HG03025 (cell line): ENCODE measurements at regions not wholly inside any gene's neighbourhood (a gene's known extent, or its start where the extent isn't known, plus 50 kb on each side); places are given as distances from the start of the nearest gene placed in this dataset.
"Not testable (repeated sequence)": the region's sequence is repeated elsewhere in the genome, so short reads cannot be mapped to it uniquely, and the experiment has no call there.

Experiments
- ATAC-seq: cut with Tn5 transposase; IDR thresholded peaks from one replicate; pipeline ENCODE4 v1.9.1; 2021; ENCODE audit warnings: mild to moderate bottlenecking, moderate library complexity; ENCODE audit not compliant: unreplicated experiment, low FRiP score

DNA sequence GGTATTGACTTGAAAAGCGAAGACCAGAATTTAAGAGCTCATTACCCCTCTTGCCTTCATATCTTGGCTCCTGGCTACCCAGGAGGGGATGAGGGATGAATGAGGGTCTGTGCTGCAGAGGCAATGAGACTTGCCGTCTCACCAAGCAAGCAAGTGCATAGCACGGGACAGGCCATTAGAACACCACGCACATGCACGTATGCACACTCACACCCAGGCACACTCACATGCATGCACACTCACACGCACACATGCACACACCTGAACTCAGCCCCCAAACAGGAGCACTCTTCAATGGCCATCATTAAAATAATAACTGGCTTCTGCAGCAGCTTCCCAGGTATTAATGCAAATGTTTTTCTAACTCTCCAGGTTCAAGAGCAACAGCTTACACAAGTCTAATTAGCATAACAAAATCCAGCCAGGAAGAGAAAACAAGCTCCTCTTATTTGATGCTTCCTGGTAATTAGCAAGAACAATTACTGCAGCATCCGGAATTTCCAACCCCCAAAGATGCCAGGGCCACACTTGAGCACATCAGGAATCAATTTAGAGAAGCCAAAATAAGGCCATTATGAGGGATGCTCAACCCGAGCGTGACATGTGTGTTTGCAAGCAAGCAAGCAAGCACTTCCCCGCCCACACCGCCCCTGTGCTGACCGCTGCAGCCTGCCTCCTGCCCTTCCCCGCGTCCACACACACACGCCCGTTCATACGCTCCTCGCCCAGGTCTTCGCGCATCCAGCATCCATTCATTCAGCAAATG is 171.6 kb upstream of the TNRC6C start:
- no peak for ATAC-seq

DNA sequence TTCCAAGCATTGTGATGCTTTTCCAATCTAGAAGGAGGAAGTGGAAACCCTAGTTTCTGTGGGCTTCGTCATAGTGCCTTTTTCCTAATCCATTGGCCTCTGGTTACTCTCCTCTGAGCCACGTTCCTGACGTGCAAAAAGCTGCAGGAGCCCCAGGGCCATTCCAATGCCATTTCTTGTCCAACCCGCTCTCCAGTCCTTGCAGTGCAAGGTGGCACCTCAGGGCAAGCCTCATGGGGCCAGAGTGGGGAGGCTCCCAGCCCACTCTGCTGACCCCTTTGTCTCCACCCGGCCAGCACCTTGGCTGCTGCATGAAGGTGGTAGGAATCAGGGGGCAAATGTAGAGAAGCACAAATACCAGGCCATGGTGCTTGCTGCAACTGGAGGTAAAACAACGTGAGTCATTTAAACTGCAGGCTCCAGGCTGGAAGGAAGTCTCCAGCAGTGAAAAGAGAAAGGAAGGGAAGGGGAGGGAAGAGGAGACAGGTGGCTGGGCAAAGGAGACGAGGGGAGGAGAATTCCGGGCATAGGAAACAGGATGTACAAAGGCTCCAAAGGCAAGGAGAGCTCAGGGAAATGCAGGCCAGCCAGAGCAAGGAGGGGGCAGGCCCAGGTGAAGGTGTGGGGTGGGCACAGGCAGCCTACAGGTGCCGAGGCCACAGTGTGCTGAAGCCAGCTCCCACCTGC is 168.2 kb upstream of the TNRC6C start:
- no peak for ATAC-seq

DNA sequence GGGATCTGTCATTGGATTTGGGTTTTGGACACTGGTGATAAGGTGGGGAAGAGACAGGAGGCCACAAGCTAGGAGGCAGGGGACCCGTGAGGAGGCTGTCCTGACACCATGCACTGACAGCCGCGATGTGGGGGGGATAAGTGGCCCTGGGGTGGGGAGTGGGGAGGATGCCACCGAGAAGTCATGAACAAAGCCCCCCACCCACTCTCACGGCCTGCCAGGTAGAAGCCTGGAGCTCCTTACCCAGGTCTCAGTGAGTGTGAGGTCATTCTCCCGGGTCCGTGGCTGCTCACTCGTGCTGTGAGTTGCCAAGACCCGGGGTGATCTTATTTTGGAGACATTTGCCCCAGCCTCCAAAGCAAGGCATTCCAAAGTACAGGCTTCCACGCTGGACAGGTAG is 165.9 kb upstream of the TNRC6C start:
- ATAC-seq: no peak

- ATAC-seq: no peak
Measured at GRCh38 chr17:77793146-77793970, 165.1 kb upstream of the TNRC6C start.

- no peak for ATAC-seq
Measured at GRCh38 chr17:77793971-77794235, 164.6 kb upstream of the TNRC6C start.

GRCh38 chr17:77794846-77795245 is 163.7 kb upstream of the TNRC6C start:
- ATAC-seq: no peak

DNA sequence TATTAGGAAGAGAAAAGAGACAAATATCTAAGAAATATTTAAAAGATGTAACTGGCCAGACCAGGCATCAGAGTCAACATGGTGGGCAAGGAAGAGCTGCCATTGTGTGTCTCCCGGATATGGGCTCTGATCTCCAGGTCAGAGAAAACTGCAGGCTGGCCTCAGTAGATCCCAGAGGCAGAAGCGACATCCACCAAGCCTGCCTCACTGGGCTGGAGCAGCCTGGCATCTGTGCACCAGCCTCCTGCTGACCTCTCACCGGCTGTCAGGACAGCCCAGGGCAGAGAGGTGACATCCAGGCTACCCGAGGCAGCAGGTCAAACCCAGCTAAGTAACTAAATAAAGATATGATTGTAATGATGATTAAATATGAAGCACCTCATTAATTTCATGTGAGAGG is 162.8 kb upstream of the TNRC6C start:
- no peak for ATAC-seq

DNA sequence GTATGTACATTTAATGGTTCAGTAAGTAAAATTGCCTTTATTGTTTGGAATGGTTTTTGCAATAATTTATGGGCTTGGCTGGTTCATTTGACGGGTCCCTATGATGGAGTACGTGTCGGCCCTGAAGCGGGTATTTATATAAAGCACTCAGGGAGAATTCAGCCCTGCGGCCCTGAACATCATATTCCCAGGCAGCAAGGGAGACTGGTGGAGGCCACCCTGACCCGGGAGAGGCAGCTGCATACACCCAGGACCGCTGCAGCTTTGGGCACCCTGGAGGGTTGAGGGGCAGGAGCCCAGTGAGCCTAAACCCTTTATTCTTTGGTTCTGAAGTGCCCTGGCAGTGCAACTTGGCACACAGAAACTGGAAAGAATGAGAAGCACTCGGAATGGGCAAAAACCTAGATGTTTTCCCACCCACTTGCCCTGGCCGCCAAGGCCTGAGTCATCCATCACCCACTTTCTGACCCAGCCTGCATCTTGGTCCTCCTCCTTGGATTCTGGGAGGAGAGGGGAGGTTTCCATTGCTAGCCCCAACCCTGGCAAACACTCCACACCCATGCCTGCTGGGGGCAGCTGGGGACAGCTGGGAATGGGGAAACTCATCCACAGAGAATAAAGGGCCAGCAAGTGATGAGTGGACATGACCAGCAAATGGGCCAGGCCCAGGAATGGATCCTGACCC is 162.2 kb upstream of the TNRC6C start:
- ATAC-seq: no peak

- no peak for ATAC-seq
Measured at GRCh38 chr17:77798031-77798430, 160.5 kb upstream of the TNRC6C start.

GRCh38 chr17:77798481-77798880 is 160.0 kb upstream of the TNRC6C start:
- no peak for ATAC-seq

DNA sequence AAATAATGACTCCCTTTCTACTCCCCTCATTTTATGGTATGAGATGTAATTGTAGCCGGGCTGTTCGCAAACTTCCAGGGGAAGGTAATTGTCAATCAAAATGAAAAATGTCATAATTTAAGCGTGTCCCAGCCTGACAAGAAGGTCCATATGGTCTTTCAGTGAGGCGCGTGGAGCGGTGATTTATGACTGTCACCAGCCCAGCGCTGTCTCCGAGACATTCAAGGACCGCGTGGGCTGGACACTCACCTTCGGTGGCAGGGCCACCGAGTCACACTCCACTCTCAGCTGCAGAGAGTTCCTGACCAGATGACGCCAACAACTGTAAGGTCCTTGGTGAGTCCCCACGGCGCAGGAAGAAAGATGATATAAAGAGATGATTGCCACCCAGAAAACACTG is 157.7 kb upstream of the TNRC6C start:
- ATAC-seq: no peak

- ATAC-seq: no peak
Measured at GRCh38 chr17:77801545-77802332, 156.8 kb upstream of the TNRC6C start.

DNA sequence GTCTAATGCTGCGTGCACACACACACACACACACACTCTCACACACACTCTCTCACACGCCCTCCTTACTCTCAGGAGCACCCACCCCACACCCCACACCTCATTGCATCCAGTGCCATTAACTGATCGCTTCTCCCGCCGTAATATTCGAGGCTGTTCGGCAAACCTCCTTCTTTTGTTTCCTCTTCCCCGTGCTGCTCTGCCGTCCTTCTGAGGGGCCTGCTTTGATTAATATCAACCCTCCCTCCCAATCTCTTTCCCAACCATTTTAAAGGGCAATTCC is 156.2 kb upstream of the TNRC6C start:
- ATAC-seq: no peak

- ATAC-seq: no peak
Measured at GRCh38 chr17:77802811-77803220, 155.7 kb upstream of the TNRC6C start.

DNA sequence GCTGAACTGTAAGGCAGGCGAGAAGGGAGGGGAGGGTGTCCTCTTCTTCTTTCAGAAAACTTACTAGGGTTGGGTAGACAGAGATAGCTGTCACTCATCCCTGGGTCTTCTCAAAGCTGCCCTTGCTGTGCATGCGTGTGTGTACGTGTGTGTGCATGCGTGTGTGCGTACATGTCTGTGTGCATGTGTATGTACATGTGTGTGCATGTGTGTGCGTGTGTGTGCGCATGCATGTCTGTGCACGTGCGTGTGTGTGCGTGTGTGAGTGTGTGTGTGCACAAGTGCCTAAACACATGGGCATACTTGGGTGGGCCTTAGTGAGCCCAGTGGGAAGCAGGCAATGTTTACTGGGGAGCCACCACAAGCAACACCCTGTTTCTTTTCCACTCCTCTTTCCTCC is 154.8 kb upstream of the TNRC6C start:
- no peak for ATAC-seq

GRCh38 chr17:77804796-77805426 is 153.6 kb upstream of the TNRC6C start:
- no peak for ATAC-seq

DNA sequence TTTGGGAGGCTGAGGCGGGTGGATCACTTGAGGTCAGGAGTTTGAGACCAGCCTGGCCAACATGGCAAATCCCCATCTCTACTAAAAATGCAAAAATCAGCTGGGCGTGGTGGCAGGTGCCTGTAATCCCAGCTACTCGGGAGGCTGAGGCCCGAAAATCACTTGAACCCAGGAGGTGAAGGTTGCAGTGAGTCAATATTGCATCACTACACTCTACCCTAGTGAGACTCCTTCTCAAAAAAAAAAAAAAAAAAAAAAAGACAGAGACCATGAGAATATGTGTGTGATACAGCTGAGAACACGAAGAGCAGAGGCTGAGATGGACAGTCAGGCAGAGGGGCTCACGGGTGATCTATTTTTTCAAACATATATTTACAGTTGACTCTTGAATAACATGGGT is 152.5 kb upstream of the TNRC6C start:
- ATAC-seq: not testable (repeated sequence)

- no peak for ATAC-seq
Measured at GRCh38 chr17:77807051-77807745, 151.3 kb upstream of the TNRC6C start.

DNA sequence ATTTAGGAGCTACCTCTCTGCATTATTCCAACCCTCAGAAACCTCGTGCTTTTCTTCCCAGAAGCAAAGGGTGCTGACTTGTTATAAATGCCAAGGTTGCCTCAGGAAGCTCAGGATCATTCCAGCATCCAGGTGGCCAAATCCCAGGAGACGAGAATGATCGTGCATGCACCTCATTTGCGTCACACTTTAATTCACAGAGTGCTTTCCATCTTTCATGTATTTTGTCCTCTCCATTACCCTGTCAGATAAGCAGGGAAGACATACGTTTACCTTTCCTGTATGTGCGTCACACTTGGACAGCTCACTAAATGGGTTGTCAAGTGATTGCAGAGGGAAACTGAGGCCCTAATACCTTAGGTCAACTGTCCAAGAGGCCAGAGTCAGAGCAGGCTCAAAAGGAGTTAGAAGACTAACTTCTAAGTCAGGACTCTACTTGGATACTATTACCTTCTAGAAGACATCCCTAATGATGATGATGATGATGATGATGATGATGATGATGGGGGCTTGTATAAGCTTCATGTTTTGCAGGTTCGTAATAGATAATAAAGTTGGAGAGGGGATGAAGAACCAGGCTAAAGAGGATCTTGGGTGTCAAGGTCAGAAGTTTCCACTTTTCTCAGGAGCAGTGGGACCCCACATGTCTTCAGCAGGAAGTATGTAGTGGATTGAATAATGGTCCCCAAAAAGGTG is 150.6 kb upstream of the TNRC6C start:
- no peak for ATAC-seq
